H1 (cell line): ENCODE measurements at regions not wholly inside any gene's neighbourhood (a gene's known extent, or its start where the extent isn't known, plus 50 kb on each side); places are given as distances from the start of the nearest gene placed in this dataset.

Experiments used
- CTCF ChIA-PET: fragments of 300-600 bp; sonication (Branson Sonifier 250); formaldehyde crosslinking; loops from one replicate; lab custom pipeline; 2021; ENCODE audit not compliant: partially characterized antibody; lab: Charles Lee
- POLR2A ChIA-PET: fragments of 300-600 bp; sonication (Branson Sonifier 250); formaldehyde crosslinking; loops from one replicate; lab custom pipeline; 2021; ENCODE audit warnings: inconsistent platforms; ENCODE audit not compliant: partially characterized antibody; lab: Charles Lee
- DNase-seq, 2 experiments: peaks; one replicate each; pipeline versions ENCODE4 v3.0.0 to v3.0.0-alpha.2; 2010 to 2022; ENCODE audit warnings: low spot score in 2 of 2, low read depth in 1 of 2, mixed read lengths in 1 of 2
- FAIRE-seq: peaks from 2 replicates; lab custom pipeline; 2011; peaks lifted over from hg19 to GRCh38; lab: Jason Lieb, UNC
- H2AFZ ChIP-seq: 2 replicates; pipeline ENCODE4 v1.8.1; 2012; ENCODE audit warnings: low read length, inconsistent platforms
- H2AK5ac ChIP-seq: 2 replicates; pipeline ENCODE4 v1.6.1; 2013; ENCODE audit warnings: low read depth, low read length
- H2BK120ac ChIP-seq: replicated peaks from 2 replicates; pipeline ENCODE3; 2013; ENCODE audit warnings: low read depth, low read length, inconsistent platforms
- H2BK12ac ChIP-seq: 2 replicates; pipeline ENCODE4 v1.6.1; 2013; ENCODE audit warnings: low read depth, low read length
- H2BK15ac ChIP-seq: 2 replicates; pipeline ENCODE4 v1.6.1; 2013; ENCODE audit warnings: low read length
- H2BK20ac ChIP-seq: 2 replicates; pipeline ENCODE4 v1.6.1; 2013; ENCODE audit warnings: low read length
- H2BK5ac ChIP-seq: 2 replicates; pipeline ENCODE4 v1.6.1; 2013; ENCODE audit warnings: low read depth, low read length
- H3K14ac ChIP-seq: 2 replicates; pipeline ENCODE4 v1.6.1; 2013; ENCODE audit warnings: inconsistent platforms; ENCODE audit not compliant: insufficient read length
- H3K18ac ChIP-seq: 2 replicates; pipeline ENCODE4 v1.6.1; 2013; ENCODE audit warnings: low read length; ENCODE audit errors: extremely low read depth
- H3K23ac ChIP-seq: 2 replicates; pipeline ENCODE4 v1.6.1; 2013; ENCODE audit warnings: inconsistent platforms; ENCODE audit not compliant: insufficient read length
- H3K23me2 ChIP-seq: 2 replicates; pipeline ENCODE4 v1.6.1; 2013; ENCODE audit warnings: low read depth, low read length
- H3K27ac ChIP-seq: 2 replicates; pipeline ENCODE4 v1.6.1; 2011; ENCODE audit warnings: low read depth, low read length, inconsistent platforms
- H3K27me3 ChIP-seq, 4 experiments: replicated peaks in 1 of 4; 1 replicate in 1 of 4; 2 replicates in 3 of 4; pipeline versions ENCODE4 v1.6.1 to v1.8.1; 2011 to 2013; ENCODE audit warnings: low read length in 3 of 4, mild to moderate bottlenecking in 3 of 4, inconsistent platforms in 2 of 4, mixed read lengths in 2 of 4, moderate library complexity in 1 of 4; ENCODE audit not compliant: control insufficient read depth in 3 of 4, insufficient read depth in 3 of 4; ENCODE audit errors: extremely low read depth in 1 of 4
- H3K36me3 ChIP-seq, 4 experiments: 2 replicates each; pipeline versions ENCODE4 v1.6.1 to v1.8.1; 2011 to 2013; ENCODE audit warnings: mild to moderate bottlenecking in 4 of 4, low read length in 3 of 4, moderate library complexity in 2 of 4, control low read depth in 1 of 4, inconsistent platforms in 1 of 4; ENCODE audit not compliant: insufficient read depth in 4 of 4, control insufficient read depth in 2 of 4
- H3K4ac ChIP-seq: replicated peaks from 2 replicates; pipeline ENCODE3; 2013; ENCODE audit warnings: low read length, low read depth, mixed read lengths, inconsistent platforms; ENCODE audit not compliant: insufficient read length
- H3K4me1 ChIP-seq, 4 experiments: replicated peaks in 1 of 4; 1 replicate in 1 of 4; 2 replicates in 3 of 4; pipeline versions ENCODE4 v1.6.1 to v1.8.1; 2011 to 2013; ENCODE audit warnings: low read length in 3 of 4, inconsistent platforms in 2 of 4, mixed read lengths in 1 of 4; ENCODE audit not compliant: insufficient read depth in 4 of 4, control insufficient read depth in 3 of 4
- H3K4me2 ChIP-seq, 2 experiments: 2 replicates each; pipeline versions ENCODE4 v1.6.1 to v1.8.1; 2011 to 2013; ENCODE audit warnings: low read depth in 2 of 2, low read length in 2 of 2, control low read depth in 1 of 2, inconsistent platforms in 1 of 2, mild to moderate bottlenecking in 1 of 2; ENCODE audit not compliant: insufficient read depth in 1 of 2
- H3K4me3 ChIP-seq, 4 experiments: fragments of 200-600, 300-600 bp in 1 of 4; sonication (generic), shearing (Covaris generic), sonication (Bioruptor Twin) in 1 of 4; 2 replicates each; pipeline versions ENCODE4 v1.5.1 to v1.8.1; 2011 to 2016; ENCODE audit warnings: low read length in 4 of 4, low read depth in 3 of 4, control low read depth in 2 of 4, inconsistent platforms in 2 of 4, mild to moderate bottlenecking in 2 of 4, mixed read lengths in 1 of 4, moderate library complexity in 1 of 4; ENCODE audit not compliant: insufficient read depth in 2 of 4; ENCODE audit errors: extremely low read depth in 1 of 4
- H3K56ac ChIP-seq: replicated peaks from 2 replicates; pipeline ENCODE3; 2013; ENCODE audit warnings: low read depth, mild to moderate bottlenecking, mixed read lengths, low read length, inconsistent platforms; ENCODE audit not compliant: insufficient read length
- H3K79me1 ChIP-seq: 2 replicates; pipeline ENCODE4 v1.6.1; 2013; ENCODE audit warnings: low read depth, low read length, control low read depth
- H3K79me2 ChIP-seq, 2 experiments: 2 replicates each; pipeline versions ENCODE4 v1.6.1 to v1.8.1; 2012 to 2013; ENCODE audit warnings: low read length in 2 of 2, mild to moderate bottlenecking in 2 of 2, inconsistent platforms in 1 of 2; ENCODE audit not compliant: insufficient read depth in 2 of 2, control insufficient read depth in 1 of 2
- H3K9ac ChIP-seq, 4 experiments: replicated peaks in 1 of 4; 1 replicate in 1 of 4; 2 replicates in 3 of 4; pipeline versions ENCODE4 v1.6.1 to v1.8.1; 2011 to 2013; ENCODE audit warnings: low read depth in 3 of 4, low read length in 3 of 4, control low read depth in 2 of 4, mild to moderate bottlenecking in 2 of 4, moderate library complexity in 2 of 4, inconsistent platforms in 1 of 4; ENCODE audit errors: extremely low read depth in 1 of 4
- H3K9me3 ChIP-seq, 2 experiments: 2 replicates each; pipeline versions ENCODE4 v1.6.1 to v1.8.1; 2012 to 2013; ENCODE audit warnings: mild to moderate bottlenecking in 2 of 2, moderate library complexity in 2 of 2, control low read depth in 1 of 2, inconsistent platforms in 1 of 2, low read depth in 1 of 2, low read length in 1 of 2, mixed read lengths in 1 of 2; ENCODE audit not compliant: insufficient read depth in 2 of 2
- H4K20me1 ChIP-seq, 2 experiments: replicated peaks in 1 of 2; 2 replicates each; pipeline versions ENCODE3 to v1.8.1; 2011 to 2013; ENCODE audit warnings: inconsistent platforms in 2 of 2, low read length in 2 of 2, mild to moderate bottlenecking in 1 of 2; ENCODE audit not compliant: insufficient read depth in 2 of 2, control insufficient read depth in 1 of 2
- H4K5ac ChIP-seq: 2 replicates; pipeline ENCODE4 v1.6.1; 2013; ENCODE audit warnings: low read length, low read depth, mixed read lengths, inconsistent platforms; ENCODE audit not compliant: insufficient read length
- H4K8ac ChIP-seq: 2 replicates; pipeline ENCODE4 v1.8.0; 2013; ENCODE audit warnings: mild to moderate bottlenecking, moderate library complexity, low read length, inconsistent platforms; ENCODE audit not compliant: insufficient read depth; ENCODE audit errors: extremely low read depth
- H4K91ac ChIP-seq: replicated peaks from 2 replicates; pipeline ENCODE3; 2013; ENCODE audit warnings: low read length, mixed read lengths, inconsistent platforms; ENCODE audit not compliant: insufficient read length
- BACH1 ChIP-seq: IDR thresholded peaks from 2 replicates; pipeline ENCODE4 v1.6.1; 2012; ENCODE audit warnings: low read length, improper control_type of control experiment
- JUN ChIP-seq: IDR thresholded peaks from 2 replicates; pipeline ENCODE4 v1.6.1; 2011; ENCODE audit warnings: low read depth, mild to moderate bottlenecking, improper control_type of control experiment, low read length
- MAFK ChIP-seq: IDR thresholded peaks from 2 replicates; pipeline ENCODE4 v1.6.1; 2012; ENCODE audit warnings: low read depth, mild to moderate bottlenecking, improper control_type of control experiment, low read length
- PHF8 ChIP-seq: fragments of 200-600 bp; sonication (generic); conservative IDR thresholded peaks from 2 replicates; pipeline ENCODE4 v1.7.1; 2012; ENCODE audit warnings: low read depth, mild to moderate bottlenecking, inconsistent platforms, low read length, moderate library complexity
- POU5F1 ChIP-seq: IDR thresholded peaks from 2 replicates; pipeline ENCODE4 v1.6.1; 2011; ENCODE audit warnings: low read depth, mild to moderate bottlenecking, low read length, moderate library complexity
- WGBS, 2 experiments: shearing (Covaris generic) in 1 of 2; methylation state at CpG; one replicate each; pipeline versions ENCODE4 v1.1.6 to v1.1.7; 2013 to 2015; ENCODE audit warnings: low lambda C conversion rate in 2 of 2, mixed read lengths in 2 of 2, inconsistent platforms in 1 of 2, low coverage in 1 of 2, missing lambda C conversion rate in 1 of 2; ENCODE audit not compliant: insufficient replicate concordance in 2 of 2, insufficient coverage in 1 of 2, insufficient read length in 1 of 2; ENCODE audit errors: extremely low coverage in 1 of 2, missing lambda C conversion rate in 1 of 2; 5-methylcytosine and 5-hydroxymethylcytosine counted together
- TF ChIP-seq, protein P1 (sequence below), 3 experiments: IDR thresholded peaks; 1 replicate in 2 of 3; 2 replicates in 1 of 3; pipeline versions ENCODE4 v1.5.1 to v1.6.1; 2011; ENCODE audit warnings: low read length in 3 of 3, mild to moderate bottlenecking in 3 of 3, inconsistent platforms in 2 of 3, low read depth in 1 of 3, moderate library complexity in 1 of 3; ENCODE audit not compliant: insufficient read depth in 1 of 3; ENCODE audit errors: control extremely low read depth in 1 of 3

DNA sequence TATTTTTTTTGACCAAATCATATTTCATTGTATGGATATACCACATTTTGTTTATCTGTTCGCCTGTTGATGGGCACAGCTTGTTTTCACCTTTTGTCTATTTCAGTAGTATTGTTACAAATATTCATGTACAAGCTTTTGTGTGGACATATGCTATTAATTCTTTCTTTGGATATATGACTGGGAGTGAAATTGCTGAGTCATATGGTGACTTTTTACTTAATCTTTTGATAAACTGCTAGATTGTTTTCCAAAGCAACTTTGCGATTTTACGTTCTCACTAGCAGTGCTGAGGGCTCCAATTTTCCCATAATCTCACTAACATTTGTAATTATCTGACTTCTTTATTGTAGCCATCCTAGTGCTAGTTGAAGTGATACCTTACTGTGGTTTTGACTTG, 112.4 kb downstream of the CD8B2 start:
- H3K4me2 ChIP-seq: no peak overlapping the region
- H3K23me2 ChIP-seq: no peaks in the 10 kb centered on the region
- FAIRE-seq: no peak
- H3K4me1 ChIP-seq: no peaks in the 10 kb centered on the region
- no peak overlapping the region for H2BK120ac ChIP-seq
- H3K56ac ChIP-seq: no peak overlapping the region
- no peaks in the 10 kb centered on the region for H3K27me3 ChIP-seq
- DNase-seq: no peak
- H3K14ac ChIP-seq: no peak overlapping the region
- no peak overlapping the region for H2AK5ac ChIP-seq
- no peak overlapping the region for H3K4me3 ChIP-seq
- H4K8ac ChIP-seq: no peak overlapping the region
- H3K18ac ChIP-seq: no peak overlapping the region
- H3K4ac ChIP-seq: no peak overlapping the region
- H3K9me3 ChIP-seq: peaks cover 9 to 11% of the 10 kb centered on the region in 2 experiments; a peak in 3 of 4 replicates
- no peak overlapping the region for H4K91ac ChIP-seq
- WGBS, 2 experiments: 98% methylated on average over 3 of the region's 3 CpGs; no CpG with 5 or more reads in 1 of the 2 experiments
- no peaks in the 10 kb centered on the region; a peak in 1 of 8 replicates for H3K36me3 ChIP-seq
- CTCF ChIA-PET: interaction anchor here (1.3 kb wide), 1 partner anchor 36 kb away, joined by 3 read pairs; no protein-coding TSS in a partner anchor
- H2BK20ac ChIP-seq: no peak overlapping the region
- no peak overlapping the region for H2BK5ac ChIP-seq
- POLR2A ChIA-PET: no interaction called here
- no peaks in the 10 kb centered on the region for H3K79me1 ChIP-seq
- no peaks in the 10 kb centered on the region for H4K20me1 ChIP-seq
- no peak overlapping the region for H2BK12ac ChIP-seq
- H2BK15ac ChIP-seq: no peak overlapping the region
- H3K23ac ChIP-seq: no peak overlapping the region
- no peaks in the 10 kb centered on the region for H3K79me2 ChIP-seq
- no peak overlapping the region for H2AFZ ChIP-seq
- no peak overlapping the region for H4K5ac ChIP-seq
- H3K9ac ChIP-seq: no peak overlapping the region
- H3K27ac ChIP-seq: no peak overlapping the region
- TF ChIP-seq PHF8 (no peak), MAFK (peak; percentile 23; the same call in 1 of the 2 replicates), JUN (no peak), POU5F1 (no peak), BACH1 (no peak)
- TF ChIP-seq, protein P1, sequence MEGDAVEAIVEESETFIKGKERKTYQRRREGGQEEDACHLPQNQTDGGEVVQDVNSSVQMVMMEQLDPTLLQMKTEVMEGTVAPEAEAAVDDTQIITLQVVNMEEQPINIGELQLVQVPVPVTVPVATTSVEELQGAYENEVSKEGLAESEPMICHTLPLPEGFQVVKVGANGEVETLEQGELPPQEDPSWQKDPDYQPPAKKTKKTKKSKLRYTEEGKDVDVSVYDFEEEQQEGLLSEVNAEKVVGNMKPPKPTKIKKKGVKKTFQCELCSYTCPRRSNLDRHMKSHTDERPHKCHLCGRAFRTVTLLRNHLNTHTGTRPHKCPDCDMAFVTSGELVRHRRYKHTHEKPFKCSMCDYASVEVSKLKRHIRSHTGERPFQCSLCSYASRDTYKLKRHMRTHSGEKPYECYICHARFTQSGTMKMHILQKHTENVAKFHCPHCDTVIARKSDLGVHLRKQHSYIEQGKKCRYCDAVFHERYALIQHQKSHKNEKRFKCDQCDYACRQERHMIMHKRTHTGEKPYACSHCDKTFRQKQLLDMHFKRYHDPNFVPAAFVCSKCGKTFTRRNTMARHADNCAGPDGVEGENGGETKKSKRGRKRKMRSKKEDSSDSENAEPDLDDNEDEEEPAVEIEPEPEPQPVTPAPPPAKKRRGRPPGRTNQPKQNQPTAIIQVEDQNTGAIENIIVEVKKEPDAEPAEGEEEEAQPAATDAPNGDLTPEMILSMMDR (IDR thresholded peaks at IDR 0.05; ENCODE audit: control extremely low read depth in 1 of 3, insufficient read depth in 1 of 3, low read depth in 1 of 3, low read length in 3 of 3): no peak
